ENCODE measurements at regions not wholly inside any gene's neighbourhood (a gene's known extent, or its start where the extent isn't known, plus 50 kb on each side); places are given as distances from the start of the nearest gene placed in this dataset.

DNA sequence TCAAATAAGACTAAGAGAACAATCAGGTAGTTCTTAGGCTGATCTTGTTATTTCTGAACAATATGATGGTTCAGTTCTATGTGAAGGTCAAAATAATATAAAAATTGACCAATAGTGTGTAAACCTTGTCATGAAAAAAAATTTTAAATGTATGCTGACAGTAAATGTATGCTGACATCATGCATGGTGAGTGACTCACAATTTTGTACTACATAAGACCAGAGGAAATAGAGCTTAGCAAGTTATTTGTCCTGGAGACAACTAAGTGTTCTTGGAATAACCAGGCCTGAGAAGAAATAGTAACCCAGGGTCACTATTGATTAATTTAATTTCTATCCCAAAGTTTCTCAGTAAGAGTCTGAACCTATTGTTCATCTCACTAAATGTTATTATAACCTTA is 182.2 kb upstream of the PCDH15 start:
- ChIA-PET POLR2A (ENCODE audit: unreplicated experiment) (interaction anchor here (0.5 kb wide), 1 partner anchor 828 kb away, joined by 3 read pairs; no protein-coding TSS in a partner anchor), CTCF (no interaction called here)
- intact Hi-C loops (cut with micrococcal nuclease; ENCODE audit: unreplicated experiment) = no loop called here
- H3K4me2 ChIP-seq = no peak overlapping the region
- BruUV-seq (replicated peaks) = no TSS peak
- no peaks in the 10 kb centered on the region for H3K9me2 ChIP-seq (ENCODE audit: insufficient read depth)
- H2AFZ ChIP-seq = no peak overlapping the region
- no peak overlapping the region for H3K4me3 ChIP-seq
- no peak overlapping the region for H3K27ac ChIP-seq
- H4K20me1 ChIP-seq (ENCODE audit: insufficient read depth) = no peaks in the 10 kb centered on the region
- H3F3A ChIP-seq (ENCODE audit: insufficient read depth, low read depth) = no peaks in the 10 kb centered on the region
- no peaks in the 10 kb centered on the region for H3K79me2 ChIP-seq (ENCODE audit: low read depth)
- H3K27me3 ChIP-seq (ENCODE audit: insufficient read depth, low read depth) = no peaks in the 10 kb centered on the region
- DNase-seq = no peak
- H3K9me3 ChIP-seq (ENCODE audit: insufficient read depth, low read depth) = no peaks in the 10 kb centered on the region
- no peaks in the 10 kb centered on the region for H3K36me3 ChIP-seq (ENCODE audit: low read depth)
- H3K4me1 ChIP-seq (replicated peaks; ENCODE audit: insufficient read depth) = no peaks in the 10 kb centered on the region
- TF ChIP-seq EZH2 (IDR thresholded peaks at IDR 0.05; ENCODE audit: low read depth) = no peak
- TF ChIP-seq, protein P1, sequence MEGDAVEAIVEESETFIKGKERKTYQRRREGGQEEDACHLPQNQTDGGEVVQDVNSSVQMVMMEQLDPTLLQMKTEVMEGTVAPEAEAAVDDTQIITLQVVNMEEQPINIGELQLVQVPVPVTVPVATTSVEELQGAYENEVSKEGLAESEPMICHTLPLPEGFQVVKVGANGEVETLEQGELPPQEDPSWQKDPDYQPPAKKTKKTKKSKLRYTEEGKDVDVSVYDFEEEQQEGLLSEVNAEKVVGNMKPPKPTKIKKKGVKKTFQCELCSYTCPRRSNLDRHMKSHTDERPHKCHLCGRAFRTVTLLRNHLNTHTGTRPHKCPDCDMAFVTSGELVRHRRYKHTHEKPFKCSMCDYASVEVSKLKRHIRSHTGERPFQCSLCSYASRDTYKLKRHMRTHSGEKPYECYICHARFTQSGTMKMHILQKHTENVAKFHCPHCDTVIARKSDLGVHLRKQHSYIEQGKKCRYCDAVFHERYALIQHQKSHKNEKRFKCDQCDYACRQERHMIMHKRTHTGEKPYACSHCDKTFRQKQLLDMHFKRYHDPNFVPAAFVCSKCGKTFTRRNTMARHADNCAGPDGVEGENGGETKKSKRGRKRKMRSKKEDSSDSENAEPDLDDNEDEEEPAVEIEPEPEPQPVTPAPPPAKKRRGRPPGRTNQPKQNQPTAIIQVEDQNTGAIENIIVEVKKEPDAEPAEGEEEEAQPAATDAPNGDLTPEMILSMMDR (conservative IDR thresholded peaks at IDR 0.05) = no peak

DNA sequence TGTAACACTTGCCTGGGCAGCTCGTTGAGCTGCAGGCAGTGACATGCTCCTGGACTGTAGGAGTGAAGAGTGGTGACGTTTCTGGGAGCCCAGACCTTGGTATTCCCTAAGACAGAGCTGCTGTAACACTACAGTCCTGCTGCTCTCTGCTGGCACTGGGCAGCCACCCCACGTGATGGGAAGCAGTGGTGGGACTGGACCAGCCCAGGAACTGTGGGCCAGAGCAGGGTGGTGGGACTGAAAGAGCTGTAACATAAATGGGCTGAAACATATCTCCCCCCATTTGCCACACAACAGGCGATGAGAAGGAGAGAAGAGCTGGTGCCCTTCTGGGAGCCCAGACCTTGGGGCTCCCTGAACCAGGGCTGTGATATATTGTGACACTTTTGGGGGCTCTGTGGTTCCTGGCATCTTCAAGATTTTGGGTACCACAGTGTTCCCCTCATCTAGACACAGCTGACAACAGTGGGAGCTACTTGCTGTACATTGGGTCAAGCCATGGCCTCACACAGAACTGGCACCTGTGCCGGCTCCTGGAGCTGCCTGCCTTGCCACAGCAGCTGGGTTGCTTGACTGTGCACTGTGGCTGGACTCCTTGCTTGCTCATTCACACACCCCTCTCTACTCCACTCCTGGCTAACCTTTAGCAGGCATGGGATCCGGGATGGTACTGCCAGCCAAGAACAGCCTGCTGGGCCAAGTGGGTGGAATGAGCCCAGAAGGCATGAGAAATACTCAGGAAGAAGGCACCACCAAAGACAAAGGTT is 161.3 kb upstream of the PCDH15 start:
- no peaks in the 10 kb centered on the region for H3K27me3 ChIP-seq (ENCODE audit: insufficient read depth, low read depth)
- ChIA-PET CTCF (no interaction called here), POLR2A (ENCODE audit: unreplicated experiment) (no interaction called here)
- intact Hi-C loops (cut with micrococcal nuclease; ENCODE audit: unreplicated experiment) = no loop called here
- no peaks in the 10 kb centered on the region for H4K20me1 ChIP-seq (ENCODE audit: insufficient read depth)
- no peaks in the 10 kb centered on the region for H3F3A ChIP-seq (ENCODE audit: insufficient read depth, low read depth)
- no peaks in the 10 kb centered on the region for H3K9me3 ChIP-seq (ENCODE audit: insufficient read depth, low read depth)
- no peak overlapping the region for H2AFZ ChIP-seq
- no peaks in the 10 kb centered on the region for H3K36me3 ChIP-seq (ENCODE audit: low read depth)
- H3K9me2 ChIP-seq (ENCODE audit: insufficient read depth) = no peaks in the 10 kb centered on the region
- H3K79me2 ChIP-seq (ENCODE audit: low read depth) = no peaks in the 10 kb centered on the region
- BruUV-seq (replicated peaks) = no TSS peak
- no peaks in the 10 kb centered on the region for H3K4me1 ChIP-seq (replicated peaks; ENCODE audit: insufficient read depth)
- no peak for DNase-seq
- no peak overlapping the region for H3K4me2 ChIP-seq
- TF ChIP-seq, protein P1 (conservative IDR thresholded peaks at IDR 0.05) = no peak
- TF ChIP-seq EZH2 (IDR thresholded peaks at IDR 0.05; ENCODE audit: low read depth) = no peak
- no peak overlapping the region for H3K27ac ChIP-seq
- H3K4me3 ChIP-seq = no peak overlapping the region

DNA sequence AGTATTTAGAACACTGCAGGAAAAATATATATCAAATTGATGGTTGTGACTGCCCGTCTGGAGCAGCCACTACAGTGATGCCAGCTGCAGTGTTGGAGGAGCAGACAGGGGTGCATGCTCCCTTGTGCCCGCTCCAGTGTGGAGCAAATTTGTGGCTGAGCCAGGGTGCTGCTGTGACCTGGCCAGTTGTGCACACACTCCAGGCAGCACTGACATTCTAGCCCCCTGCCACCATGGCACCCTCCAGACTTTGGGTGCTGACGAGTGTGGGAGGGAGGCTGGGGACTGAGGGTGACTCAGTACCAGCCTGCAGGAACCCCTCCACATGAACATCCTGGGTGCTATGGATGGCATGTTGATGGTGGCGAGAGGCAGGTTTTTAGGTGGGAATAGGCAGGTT is 160.0 kb upstream of the PCDH15 start:
- H3K27me3 ChIP-seq (ENCODE audit: insufficient read depth, low read depth) = no peaks in the 10 kb centered on the region
- TF ChIP-seq EZH2 (IDR thresholded peaks at IDR 0.05; ENCODE audit: low read depth) = no peak
- TF ChIP-seq, protein P1 (conservative IDR thresholded peaks at IDR 0.05) = no peak
- H3K9me2 ChIP-seq (ENCODE audit: insufficient read depth) = no peaks in the 10 kb centered on the region
- CTCF ChIA-PET = no interaction called here
- no peak overlapping the region for H2AFZ ChIP-seq
- H3K36me3 ChIP-seq (ENCODE audit: low read depth) = no peaks in the 10 kb centered on the region
- BruUV-seq (replicated peaks) = no TSS peak
- no peak overlapping the region for H3K27ac ChIP-seq
- DNase-seq = no peak
- H3K4me2 ChIP-seq = no peak overlapping the region
- H3K79me2 ChIP-seq (ENCODE audit: low read depth) = no peaks in the 10 kb centered on the region
- H3K4me1 ChIP-seq (replicated peaks; ENCODE audit: insufficient read depth) = no peaks in the 10 kb centered on the region
- no peak overlapping the region for H3K4me3 ChIP-seq
- no peaks in the 10 kb centered on the region for H4K20me1 ChIP-seq (ENCODE audit: insufficient read depth)
- no peaks in the 10 kb centered on the region for H3K9me3 ChIP-seq (ENCODE audit: insufficient read depth, low read depth)
- no peaks in the 10 kb centered on the region for H3F3A ChIP-seq (ENCODE audit: insufficient read depth, low read depth)
- intact Hi-C loops (cut with micrococcal nuclease; ENCODE audit: unreplicated experiment) = no loop called here
- POLR2A ChIA-PET (ENCODE audit: unreplicated experiment) = no interaction called here
